ENCODE measurements at regions not wholly inside any gene's neighbourhood (a gene's known extent, or its start where the extent isn't known, plus 50 kb on each side); places are given as distances from the start of the nearest gene placed in this dataset.

DNA sequence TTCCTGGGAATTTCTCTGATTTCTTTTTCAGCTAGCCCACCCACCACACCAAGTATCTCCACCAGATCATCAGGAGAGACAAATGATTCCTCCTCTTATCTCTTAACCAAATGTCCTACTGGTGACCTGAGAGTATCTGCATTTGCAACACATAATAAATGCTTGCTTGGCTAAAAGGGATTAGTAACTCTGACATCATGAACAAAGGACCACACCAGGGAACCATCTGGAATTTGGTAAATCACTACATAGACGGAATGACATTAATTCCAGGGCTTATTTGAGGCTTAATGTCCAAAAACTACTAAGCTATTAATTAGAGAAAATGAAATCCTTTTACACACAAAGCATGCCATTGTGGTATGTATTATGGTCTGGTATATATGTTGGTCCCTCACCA is 139.0 kb downstream of the RAP2A start:
- no peak for TF ChIP-seq POLR2A (IDR thresholded peaks at IDR 0.05; ENCODE audit: low read length)
- DNase-seq = no peak

DNA sequence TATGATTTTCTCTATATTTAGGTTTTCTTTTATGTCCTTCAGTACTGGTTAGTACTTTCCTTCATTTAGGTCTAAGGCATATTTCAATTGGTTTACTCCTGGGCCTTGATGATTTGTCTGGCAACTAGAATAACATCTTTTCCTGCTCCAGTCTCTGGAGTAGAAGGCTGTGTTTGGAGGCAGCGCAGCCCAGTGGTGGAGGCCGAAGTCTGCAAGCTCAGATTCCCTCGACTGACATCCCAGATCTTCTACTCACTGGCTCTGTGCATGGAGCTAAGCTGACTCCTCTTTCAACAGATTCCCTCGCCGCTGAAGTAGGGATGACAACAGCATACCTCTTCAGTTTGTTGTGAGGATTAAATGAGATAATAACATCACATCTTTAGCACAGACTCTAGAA is 141.0 kb downstream of the RAP2A start:
- DNase-seq = peak; percentile 13 to 39
- TF ChIP-seq GATA1 (IDR thresholded peaks at IDR 0.05; ENCODE audit: low read depth, low read length) (no peak), POLR2A (IDR thresholded peaks at IDR 0.05; ENCODE audit: low read length) (no peak)

DNA sequence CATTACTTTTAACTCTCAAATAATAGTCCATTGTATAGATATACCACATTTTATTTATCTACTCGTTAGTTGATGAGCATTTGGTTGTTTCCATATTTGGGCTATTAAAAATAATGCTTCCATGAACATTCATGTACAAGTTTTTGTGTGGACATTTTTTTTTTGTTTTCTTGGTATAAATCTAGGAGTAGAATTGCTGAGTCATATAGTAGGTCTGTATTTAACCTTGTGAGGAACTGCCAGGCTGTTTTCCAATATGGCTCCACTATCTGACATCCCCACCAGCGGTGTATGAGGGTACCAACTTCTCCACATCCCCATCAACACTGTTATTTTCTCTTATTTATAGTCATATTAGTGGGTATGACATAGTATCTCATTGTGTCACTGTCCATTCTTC is 143.1 kb downstream of the RAP2A start:
- DNase-seq = no peak
- TF ChIP-seq GATA1 (IDR thresholded peaks at IDR 0.05; ENCODE audit: low read depth, low read length) (no peak), POLR2A (IDR thresholded peaks at IDR 0.05; ENCODE audit: low read length) (no peak)

DNA sequence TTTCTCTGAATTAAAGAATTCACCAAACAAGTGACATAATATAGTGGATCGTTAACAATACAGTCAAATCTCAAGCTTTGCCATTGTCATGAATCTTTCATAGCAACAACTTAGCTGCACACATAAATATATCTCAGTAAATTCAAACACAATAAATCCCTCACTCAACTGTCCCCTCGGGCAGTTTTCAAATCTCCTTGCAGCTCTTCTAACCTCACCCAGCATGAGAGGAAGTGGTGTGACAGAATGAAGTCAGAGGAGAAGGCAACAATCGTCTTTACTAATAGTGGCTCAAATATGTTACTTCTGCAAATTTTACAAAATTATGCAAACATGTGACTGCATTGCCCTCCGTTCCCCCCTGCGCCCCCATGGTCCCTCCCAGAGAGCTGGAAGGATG is 148.2 kb downstream of the RAP2A start:
- no peak for DNase-seq
- TF ChIP-seq POLR2A (IDR thresholded peaks at IDR 0.05; ENCODE audit: low read length) (no peak), GATA1 (IDR thresholded peaks at IDR 0.05; ENCODE audit: low read depth, low read length) (no peak)

DNA sequence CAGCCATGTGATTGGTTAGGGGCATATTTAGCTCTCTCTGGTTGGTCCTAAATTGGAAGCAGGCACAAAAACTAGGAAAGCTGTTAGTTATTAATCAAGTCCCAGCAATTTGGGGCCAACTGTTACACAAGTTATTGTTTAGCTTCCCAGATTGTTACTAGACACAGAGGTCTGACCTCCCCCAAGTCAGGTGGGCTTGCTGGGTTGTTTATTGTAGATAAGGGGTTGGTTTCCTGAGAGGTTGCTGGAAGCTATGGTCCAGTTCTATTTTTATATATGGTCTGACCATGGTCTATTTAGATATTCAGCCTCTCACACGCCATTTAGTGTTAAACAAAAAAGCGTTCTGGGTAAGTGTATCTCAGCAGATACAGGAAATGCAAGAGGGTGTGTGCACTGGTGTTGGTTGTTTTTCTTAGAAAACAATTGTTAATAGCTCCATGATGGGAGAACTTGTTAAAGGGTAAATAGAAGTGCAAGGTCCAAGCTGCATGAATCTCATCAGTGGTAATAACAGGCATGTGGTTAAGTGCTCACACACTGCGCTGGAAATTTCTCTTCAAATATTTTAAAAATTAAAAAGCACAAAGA is 150.0 kb downstream of the RAP2A start:
- no peak for TF ChIP-seq GATA1 (IDR thresholded peaks at IDR 0.05; ENCODE audit: low read depth, low read length)
- no peak for TF ChIP-seq POLR2A (IDR thresholded peaks at IDR 0.05; ENCODE audit: low read length)

DNA sequence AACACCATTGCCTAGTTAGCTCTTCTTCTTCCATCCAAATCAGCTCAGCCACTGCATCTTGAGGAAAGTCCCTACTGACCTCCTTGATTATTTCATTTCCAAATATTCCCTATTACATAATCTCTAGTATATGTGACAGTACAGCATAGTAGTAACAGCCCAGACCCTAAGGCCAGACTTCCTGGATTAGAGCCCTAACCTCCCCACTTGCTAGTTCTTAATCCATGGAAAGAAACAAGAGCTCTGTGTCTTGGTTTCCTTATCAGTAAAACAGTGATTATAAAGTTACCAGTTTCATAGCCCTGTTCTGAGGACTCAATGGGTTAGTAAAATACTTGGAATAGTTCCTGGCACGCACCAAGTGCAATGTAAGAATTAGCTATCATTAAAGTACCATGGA is 153.0 kb downstream of the RAP2A start:
- TF ChIP-seq GATA1 (IDR thresholded peaks at IDR 0.05; ENCODE audit: low read depth, low read length) (no peak), POLR2A (IDR thresholded peaks at IDR 0.05; ENCODE audit: low read length) (no peak)
- DNase-seq = no peak

More for the DNA sequence above, 150.0 kb downstream of the RAP2A start:
- DNase-seq = no peak

DNA sequence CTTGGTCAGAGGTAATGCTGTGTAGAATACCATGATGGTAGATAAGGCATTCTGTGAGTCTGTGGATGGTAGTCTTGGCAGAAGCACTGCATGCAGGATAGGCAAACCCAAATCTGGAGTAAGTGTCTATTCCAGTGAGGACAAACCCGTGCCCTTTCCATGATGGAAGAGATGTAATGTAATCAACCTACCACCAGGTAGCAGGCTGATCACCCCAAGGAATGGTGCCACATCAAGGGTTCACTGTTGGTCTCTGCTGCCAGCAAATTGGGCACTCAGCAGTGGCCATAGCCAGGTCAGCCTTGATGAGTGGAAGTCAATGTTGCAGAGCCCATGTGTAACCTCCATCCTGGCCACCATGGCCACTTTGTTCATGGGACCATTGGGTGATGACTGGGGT is 155.0 kb downstream of the RAP2A start:
- no peak for DNase-seq
- TF ChIP-seq POLR2A (IDR thresholded peaks at IDR 0.05; ENCODE audit: low read length) (no peak), GATA1 (IDR thresholded peaks at IDR 0.05; ENCODE audit: low read depth, low read length) (no peak)

DNA sequence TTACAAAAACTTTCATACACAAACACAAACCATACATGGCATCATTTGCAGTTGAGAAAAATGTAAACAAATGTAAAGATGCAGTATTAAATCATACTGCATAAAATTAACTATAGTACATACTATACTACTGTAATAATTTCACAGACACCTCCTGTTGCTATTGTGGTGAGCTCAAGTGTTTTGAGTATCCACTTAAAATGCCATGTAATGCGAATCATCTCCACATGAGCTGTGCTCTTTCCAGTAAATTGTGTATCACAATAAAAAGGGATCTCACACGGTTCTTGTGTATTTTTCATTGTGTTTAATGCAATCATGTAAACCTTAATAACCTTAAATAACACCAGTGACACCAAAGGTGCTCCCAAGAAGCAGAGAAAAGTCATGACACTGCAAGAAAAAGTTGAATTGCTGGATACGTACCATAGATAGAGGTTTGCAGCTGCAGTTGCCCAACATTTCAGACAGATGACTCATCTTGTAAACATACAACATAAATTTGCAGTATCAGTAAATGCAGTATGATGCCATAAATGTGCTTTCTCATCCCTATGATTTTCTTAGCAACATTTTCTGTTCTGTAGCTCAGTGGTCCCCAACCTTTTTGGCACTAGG is 166.6 kb downstream of the RAP2A start:
- peak in 1 of 2 experiments; percentile 27 for DNase-seq
- TF ChIP-seq GATA1 (IDR thresholded peaks at IDR 0.05; ENCODE audit: low read depth, low read length) = no peak
- TF ChIP-seq POLR2A (IDR thresholded peaks at IDR 0.05; ENCODE audit: low read length) = no peak

DNA sequence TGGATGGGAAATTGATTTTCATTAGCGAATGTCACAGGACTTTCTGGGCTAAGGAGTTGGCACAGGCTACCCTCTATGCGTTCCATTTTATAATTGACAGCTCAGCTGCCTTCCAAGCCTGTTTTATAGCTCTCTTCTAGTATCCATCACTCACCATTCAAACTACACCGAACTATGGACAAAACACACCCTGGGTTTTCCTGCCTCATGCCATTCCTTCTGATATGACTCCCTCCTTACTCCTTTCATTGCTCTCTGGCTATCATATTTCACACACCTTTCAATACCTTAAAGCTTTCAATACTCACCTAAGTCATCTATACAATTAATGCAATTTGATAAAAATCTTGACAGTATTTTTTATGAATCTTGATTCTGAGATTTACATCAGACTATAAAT is 181.3 kb downstream of the RAP2A start:
- TF ChIP-seq GATA1 (IDR thresholded peaks at IDR 0.05; ENCODE audit: low read depth, low read length) (no peak), POLR2A (IDR thresholded peaks at IDR 0.05; ENCODE audit: low read length) (no peak)
- DNase-seq = no peak

DNA sequence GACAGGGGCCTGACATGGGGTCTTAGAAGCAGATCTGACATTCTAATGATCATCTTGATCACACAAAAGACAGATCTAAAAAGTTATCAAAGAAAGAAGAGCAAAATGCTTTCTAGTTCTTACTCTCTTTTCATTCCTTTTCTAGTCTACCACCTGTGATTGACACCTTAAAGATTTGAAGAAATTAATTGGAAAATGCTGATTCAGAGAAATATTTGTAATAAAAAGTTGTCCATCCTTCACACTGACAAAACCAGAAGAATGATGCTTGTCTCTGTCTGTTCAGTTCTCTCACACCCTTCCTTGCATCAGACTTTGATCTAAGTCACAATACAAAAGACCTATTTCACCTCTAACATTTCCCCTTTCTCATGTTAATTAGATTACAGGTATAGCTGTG is 182.4 kb downstream of the RAP2A start:
- no peak for TF ChIP-seq GATA1 (IDR thresholded peaks at IDR 0.05; ENCODE audit: low read depth, low read length)
- no peak for TF ChIP-seq POLR2A (IDR thresholded peaks at IDR 0.05; ENCODE audit: low read length)
- no peak for DNase-seq

DNA sequence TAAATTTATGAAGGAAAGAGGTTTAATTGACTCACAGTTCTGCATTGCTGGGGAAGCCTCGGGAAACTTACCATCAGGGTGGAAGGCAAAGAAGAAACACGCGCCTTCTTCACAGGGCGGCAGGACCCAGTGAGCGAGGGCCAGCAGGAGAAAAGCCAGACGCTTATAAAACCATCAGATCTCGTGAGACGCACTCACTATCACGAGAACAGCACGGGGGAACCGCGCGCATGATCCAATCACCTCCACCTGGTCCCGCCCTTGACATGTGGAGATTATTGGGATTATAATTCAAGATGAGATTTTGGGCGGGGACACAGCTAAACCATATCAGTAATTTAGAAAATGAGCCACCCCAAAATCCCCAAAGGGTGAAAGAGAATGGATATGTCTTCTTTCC is 187.1 kb downstream of the RAP2A start:
- TF ChIP-seq POLR2A (IDR thresholded peaks at IDR 0.05; ENCODE audit: low read length) (no peak), GATA1 (IDR thresholded peaks at IDR 0.05; ENCODE audit: low read depth, low read length) (no peak)
- no peak for DNase-seq

DNA sequence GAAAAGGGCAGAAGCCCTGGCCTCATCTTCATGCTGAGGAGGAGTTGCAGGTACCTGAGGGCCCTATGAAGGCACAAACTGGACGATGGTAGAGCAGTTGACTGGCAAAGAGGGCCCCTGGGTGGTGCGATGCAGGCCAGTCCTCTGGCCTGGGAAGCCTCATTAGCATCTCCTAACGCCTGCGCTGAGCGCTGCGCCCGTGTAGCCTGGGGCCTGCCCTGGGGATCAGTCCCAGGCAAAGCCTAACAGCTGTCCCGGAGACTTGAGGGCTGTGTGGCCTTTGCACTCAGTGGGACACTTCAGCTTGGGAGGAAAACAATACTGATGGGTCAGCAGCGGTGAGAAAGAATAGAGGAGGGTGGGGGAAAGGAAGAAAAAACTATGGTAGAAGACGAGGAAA is 187.7 kb downstream of the RAP2A start:
- DNase-seq = no peak
- TF ChIP-seq GATA1 (IDR thresholded peaks at IDR 0.05; ENCODE audit: low read depth, low read length) (no peak), POLR2A (IDR thresholded peaks at IDR 0.05; ENCODE audit: low read length) (no peak)

DNA sequence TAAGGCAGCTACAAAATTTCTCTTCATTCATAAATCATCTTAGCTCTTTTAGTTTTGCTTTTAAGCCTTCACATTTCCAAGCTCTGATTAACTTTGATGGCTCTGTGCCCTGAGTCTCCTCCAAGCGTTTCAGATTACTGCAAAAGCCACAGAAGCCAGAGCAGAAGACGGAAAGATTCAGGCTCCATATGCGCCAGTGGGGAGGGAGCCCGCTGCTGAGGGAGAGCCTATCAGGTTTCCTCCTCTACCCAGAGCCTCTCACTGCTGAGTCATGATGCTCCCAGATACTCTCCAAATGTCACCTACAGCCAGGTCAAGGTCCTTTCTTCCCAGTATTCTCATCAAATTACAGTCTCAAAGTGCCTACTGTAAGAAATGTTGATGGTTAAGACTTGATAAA is 193.6 kb downstream of the RAP2A start:
- no peak for TF ChIP-seq POLR2A (IDR thresholded peaks at IDR 0.05; ENCODE audit: low read length)
- TF ChIP-seq GATA1 (IDR thresholded peaks at IDR 0.05; ENCODE audit: low read depth, low read length) = no peak
- no peak for DNase-seq

DNA sequence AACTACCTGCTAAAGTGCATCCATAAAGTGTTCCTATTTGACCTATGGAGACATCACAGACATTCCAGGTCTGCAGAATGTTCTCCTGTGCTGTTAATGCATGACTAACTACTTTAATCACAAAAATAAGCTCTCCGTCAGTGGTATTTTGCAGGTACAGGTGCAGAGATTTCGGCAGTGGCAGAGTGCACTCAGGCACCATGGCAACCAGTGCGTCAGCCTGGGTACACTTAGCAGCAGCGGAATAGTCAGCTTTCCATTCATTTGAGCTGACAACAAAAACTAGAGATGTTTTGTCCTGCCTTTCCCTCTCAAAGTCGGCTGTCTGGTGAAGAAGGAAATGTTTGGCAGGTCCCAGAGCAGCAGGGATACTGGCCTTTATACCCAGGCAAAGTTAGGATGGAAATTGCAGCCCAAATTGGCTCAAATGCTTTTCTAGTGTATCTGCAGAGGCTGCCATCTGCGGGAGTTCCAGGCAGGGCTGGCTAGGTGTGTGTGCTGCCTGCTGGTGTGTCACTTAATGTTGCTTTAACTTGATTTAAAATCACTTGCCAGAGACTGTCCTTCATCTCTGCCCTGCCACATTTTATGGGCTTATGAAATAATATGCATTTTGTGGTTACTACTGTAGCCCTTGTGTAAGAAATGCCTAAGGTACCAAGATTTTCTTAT is 195.8 kb downstream of the RAP2A start:
- no peak for DNase-seq
- no peak for TF ChIP-seq POLR2A (IDR thresholded peaks at IDR 0.05; ENCODE audit: low read length)
- no peak for TF ChIP-seq GATA1 (IDR thresholded peaks at IDR 0.05; ENCODE audit: low read depth, low read length)

DNA sequence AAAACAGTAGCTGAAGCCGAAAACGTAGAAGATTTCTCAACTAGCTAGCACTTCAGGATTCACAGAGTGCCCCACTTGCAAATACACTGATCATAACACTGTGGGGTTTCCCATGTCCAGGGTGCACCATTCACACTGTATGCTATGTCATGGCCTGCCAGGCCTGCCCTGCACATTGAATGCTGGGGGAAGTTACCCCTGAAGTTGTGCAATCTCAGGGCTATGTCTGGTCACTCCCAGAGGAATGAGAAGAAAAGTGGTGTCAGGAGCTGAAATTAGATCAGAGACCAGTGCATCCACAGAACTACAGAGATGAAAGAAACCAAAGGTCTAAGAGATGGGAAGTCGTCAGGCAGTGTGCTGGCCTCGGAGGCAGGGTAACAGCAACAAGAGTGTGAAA is 196.8 kb downstream of the RAP2A start:
- DNase-seq = no peak
- no peak for TF ChIP-seq POLR2A (IDR thresholded peaks at IDR 0.05; ENCODE audit: low read length)
- TF ChIP-seq GATA1 (IDR thresholded peaks at IDR 0.05; ENCODE audit: low read depth, low read length) = no peak

Data from erythroblast (primary cell).